ENCODE measurements at regions not wholly inside any gene's neighbourhood (a gene's known extent, or its start where the extent isn't known, plus 50 kb on each side); places are given as distances from the start of the nearest gene placed in this dataset.

GRCh38 chr18:41231681-41232080 is 723.4 kb upstream of the PIK3C3 start:
- no peak for DNase-seq (ENCODE audit: low spot score)

DNA sequence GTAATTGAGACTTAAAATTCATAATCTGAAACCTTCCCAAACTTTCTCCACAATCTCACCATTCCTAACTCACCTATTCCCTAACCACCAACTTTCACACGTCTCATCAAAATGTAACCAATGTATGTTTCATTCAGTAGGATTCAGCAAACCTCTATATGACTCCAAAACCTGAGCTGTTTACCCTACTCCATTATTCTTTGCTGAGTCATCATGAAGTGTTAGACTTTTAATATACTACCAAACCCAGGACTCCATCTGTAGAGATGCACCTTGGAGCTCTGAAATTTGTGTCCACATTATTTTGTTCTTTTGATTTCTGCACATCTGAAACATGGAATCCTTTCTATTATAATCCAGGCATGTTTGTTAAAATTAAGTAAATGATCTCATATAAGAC is 727.0 kb upstream of the PIK3C3 start:
- DNase-seq (ENCODE audit: low spot score): no peak

- no peak for DNase-seq (ENCODE audit: low spot score)
Observed at GRCh38 chr18:41226911-41227310, 728.1 kb upstream of the PIK3C3 start.

DNA sequence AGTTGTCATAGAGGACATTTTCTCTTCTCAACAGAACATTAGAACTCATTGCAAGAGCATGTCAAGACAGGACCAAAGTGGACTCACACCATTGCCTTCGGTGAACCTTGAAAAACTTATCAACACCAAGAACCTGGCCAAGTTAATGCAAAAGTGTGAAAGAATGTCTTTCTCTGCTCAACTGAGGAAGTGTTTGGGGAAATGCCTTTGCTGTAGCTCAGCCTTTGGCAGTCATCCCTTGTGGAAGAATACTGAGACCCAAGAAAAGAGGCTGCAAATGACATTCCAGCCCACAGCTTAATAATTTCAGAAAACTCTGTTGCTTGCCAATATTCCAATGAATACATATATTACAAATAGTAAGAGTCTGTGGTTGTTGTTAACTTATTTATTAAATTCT is 728.8 kb upstream of the PIK3C3 start:
- peak; percentile 54 for DNase-seq (ENCODE audit: low spot score)

DNA sequence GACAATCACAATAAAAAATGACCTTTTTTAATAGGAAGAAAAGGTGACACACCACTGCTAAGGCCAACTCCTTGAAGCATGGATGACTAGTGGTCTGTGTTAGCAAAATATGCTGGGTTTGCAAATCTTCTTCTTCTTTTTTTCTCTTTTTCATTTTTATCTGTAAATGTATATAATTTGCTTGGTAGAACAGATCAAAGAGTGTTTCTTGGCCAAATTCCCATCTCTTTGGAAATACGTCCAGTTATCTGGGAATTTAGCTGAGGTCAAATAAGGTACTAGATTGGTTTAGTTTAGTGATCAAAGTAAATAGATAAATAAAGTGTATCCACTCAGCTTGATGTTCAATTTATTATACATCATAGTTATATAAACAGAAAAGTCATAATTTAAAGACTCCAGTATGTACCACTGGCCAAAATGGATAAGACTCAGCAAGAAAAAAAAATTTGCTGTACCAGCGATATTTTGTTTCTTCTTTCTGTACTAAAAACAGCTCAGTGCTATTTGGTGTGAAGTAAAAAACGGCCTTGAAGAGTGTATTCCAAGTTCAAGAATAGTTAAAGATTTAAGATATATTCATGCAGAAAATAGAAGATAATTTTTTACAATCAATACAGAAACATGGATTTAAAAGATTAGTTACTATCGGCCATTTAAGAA is 738.6 kb upstream of the PIK3C3 start:
- no peak for DNase-seq (ENCODE audit: low spot score)

DNA sequence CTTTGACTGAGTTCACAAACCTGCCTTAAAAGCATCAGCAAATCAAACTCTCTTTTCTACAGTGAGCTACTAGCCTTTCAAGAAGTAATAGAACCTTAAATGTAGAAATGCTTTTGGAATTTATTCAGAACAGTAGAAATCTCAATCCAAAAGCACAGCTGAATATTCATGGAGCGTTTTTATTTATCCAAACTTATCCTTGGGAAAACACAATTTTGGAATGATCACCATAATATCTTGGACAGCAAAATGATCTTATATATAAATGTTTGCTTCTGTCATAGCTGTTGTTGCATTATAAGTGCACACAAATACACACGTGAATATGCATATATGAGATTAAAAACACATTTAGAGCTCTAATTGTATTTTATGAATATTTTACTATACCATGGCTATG is 747.3 kb upstream of the PIK3C3 start:
- no peak for DNase-seq (ENCODE audit: low spot score)

- DNase-seq (ENCODE audit: low spot score): no peak
Observed at GRCh38 chr18:41206341-41206830, 748.6 kb upstream of the PIK3C3 start.

GRCh38 chr18:41199212-41199611 is 755.8 kb upstream of the PIK3C3 start:
- DNase-seq (ENCODE audit: low spot score): no peak

DNA sequence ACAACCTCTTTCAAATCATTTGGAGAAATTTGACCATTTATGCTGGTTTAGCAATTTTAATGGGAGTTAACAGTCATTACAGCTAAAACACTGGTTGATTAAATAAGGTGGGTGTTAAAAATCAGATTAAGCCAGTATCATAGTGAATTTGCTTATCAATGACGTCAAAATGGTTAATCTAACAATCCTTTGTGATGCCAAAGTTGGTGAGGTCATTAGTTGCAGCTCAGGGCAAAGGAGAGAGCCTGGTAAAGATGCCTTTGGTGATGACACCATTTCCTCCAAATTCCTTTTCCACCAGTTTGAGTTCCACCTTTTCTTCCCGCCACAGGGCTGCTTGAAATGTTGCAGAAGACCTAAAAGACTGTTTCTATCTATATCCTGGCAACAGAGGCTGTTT is 757.1 kb upstream of the PIK3C3 start:
- DNase-seq (ENCODE audit: low spot score): no peak

DNA sequence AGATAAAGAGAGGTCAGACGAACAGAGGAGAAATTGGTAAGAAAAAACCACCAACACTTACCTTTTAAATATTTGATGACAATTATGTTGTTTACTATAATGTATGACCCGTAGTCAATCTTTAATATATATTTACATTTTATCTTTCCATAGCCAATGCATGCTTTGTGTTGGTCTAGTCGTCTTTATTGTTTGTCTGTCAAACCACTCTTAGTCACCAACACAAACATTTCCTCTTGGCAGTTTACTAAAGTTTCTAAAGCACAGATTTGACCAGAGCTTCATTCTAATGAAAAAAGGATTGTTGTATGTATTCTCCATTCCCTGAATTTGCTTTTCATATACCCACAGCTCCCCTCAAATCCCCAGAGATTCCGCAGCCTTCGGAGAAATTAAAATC is 784.7 kb upstream of the PIK3C3 start:
- DNase-seq (ENCODE audit: low spot score): no peak

DNA sequence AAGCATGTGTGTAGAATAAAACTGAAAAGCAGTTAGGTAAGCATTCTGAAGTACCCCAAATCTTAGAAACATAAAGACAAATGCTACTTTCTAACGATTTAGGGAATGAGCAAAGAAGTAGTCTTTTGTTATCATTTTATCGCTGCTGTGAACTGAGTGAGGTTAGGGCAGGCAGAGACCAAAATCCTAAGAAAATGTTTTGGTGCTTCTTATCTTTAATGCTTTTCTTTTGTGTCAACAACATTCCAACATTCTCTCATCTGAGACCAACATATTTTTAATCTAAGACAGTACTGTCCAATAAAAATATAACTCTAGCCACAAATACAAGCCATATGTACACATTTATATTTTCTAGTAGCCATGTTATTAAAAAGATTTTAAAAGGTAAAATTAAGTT is 789.4 kb upstream of the PIK3C3 start:
- DNase-seq (ENCODE audit: low spot score): no peak

DNA sequence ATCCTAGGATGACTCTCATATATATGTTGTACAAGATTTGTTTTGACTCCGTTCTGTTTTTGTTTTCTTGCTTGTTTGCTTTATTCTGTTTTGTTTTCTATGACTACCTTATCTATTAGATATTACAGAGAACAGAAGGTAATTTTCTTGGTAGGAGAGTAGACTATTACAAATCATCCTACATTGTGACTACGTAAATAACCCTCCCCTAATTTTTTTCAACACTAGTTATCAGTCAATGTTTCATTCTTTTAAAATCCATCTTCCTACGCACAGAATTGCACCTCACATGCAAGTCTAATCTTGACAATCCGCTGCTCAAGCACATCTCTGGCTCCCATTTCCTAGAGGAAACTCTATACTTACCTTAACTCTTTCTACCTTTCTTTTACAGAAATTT is 792.3 kb upstream of the PIK3C3 start:
- no peak for DNase-seq (ENCODE audit: low spot score)

GRCh38 chr18:41162191-41162590 is 792.8 kb upstream of the PIK3C3 start:
- no peak for DNase-seq (ENCODE audit: low spot score)

- no peak for DNase-seq (ENCODE audit: low spot score)
Observed at GRCh38 chr18:41155910-41156851, 798.9 kb upstream of the PIK3C3 start.

GRCh38 chr18:41155025-41155424 is 800.0 kb upstream of the PIK3C3 start:
- DNase-seq (ENCODE audit: low spot score): no peak

DNA sequence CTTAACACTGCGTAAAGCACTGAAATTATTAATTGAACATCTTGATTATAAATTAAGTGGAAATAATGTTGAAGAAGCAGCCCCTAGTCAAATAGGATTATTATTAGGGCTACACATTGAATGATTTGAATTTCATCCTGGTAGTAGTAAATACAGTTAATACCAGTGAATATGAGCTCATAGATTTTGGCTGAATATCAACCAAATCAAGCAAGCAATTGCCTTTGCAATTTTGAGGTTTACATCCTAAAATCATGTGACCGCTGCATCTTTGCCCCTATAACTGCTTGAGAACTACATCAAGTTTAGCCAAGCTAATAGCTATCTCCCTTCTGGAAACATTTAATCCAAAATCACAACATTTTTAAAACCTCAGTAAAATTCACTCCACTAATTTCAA is 801.2 kb upstream of the PIK3C3 start:
- no peak for DNase-seq (ENCODE audit: low spot score)

- DNase-seq (ENCODE audit: low spot score): no peak
Observed at GRCh38 chr18:41150316-41150715, 804.7 kb upstream of the PIK3C3 start.

GRCh38 chr18:41146301-41146700 is 808.7 kb upstream of the PIK3C3 start:
- DNase-seq (ENCODE audit: low spot score): no peak

DNA sequence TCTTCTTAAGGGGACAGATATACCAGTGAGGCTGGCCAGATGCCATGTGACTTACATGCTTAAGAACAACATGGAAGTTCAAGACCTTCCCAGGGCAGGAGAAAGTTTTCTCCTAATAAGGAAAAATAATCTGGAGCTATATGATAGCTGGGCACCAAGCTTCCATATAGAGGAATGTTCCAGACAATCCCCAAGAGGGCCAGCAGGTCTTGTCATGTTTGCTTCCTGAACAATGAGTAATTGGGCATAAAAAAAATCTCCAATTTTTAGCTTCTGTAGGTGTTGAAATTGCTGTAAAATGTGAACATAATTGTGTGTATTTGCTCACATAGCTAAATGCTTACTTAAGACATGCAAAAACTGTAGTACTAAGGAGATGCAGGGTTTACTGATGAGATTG is 809.5 kb upstream of the PIK3C3 start:
- no peak for DNase-seq (ENCODE audit: low spot score)

GRCh38 chr18:41144441-41144840 is 810.6 kb upstream of the PIK3C3 start:
- peak; percentile 61 for DNase-seq (ENCODE audit: low spot score)

DNA sequence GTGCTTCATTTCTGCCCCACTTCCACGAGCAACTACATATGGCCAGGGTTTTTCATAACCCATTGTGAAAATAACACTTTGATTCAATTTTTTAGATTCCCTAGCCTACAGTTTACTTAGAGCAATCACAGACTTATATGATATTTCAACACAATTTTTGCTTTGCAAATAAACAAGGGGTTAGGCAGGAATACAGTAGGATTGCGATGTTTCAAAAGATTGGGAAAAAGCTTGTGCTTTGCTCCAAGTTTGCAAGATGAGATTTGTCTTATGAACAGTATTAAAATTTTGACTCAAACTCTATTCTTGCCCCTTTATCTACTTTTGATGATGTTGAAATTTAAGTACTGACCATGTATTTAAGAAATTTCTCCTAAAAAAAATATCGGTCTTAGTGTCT is 814.5 kb upstream of the PIK3C3 start:
- no peak for DNase-seq (ENCODE audit: low spot score)

GRCh38 chr18:41135146-41135545 is 819.9 kb upstream of the PIK3C3 start:
- DNase-seq (ENCODE audit: low spot score): no peak

DNA sequence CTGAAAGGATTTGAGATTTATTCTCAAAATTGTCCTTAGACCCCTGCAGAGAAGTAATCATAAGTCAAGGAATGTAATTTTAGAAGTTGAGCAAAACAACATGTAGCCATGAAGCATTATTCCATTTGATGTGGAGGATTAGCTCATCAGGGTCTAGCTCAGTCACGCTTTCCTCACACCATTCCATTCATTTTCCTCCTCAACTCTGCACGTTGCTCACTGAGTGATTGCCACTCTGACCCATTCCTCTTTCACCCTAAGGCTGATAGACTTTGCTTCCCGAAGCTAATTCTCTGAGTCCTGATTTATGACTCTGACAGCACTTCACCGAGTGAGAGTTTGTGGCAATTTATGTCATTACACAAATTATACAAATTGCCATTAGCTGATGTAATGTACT is 820.6 kb upstream of the PIK3C3 start:
- DNase-seq (ENCODE audit: low spot score): peak; percentile 12

Measured in AG08395 (cell line).